WTC11 (cell line): ENCODE measurements at regions not wholly inside any gene's neighbourhood (a gene's known extent, or its start where the extent isn't known, plus 50 kb on each side); places are given as distances from the start of the nearest gene placed in this dataset.
"Not testable (repeated sequence)": the region's sequence is repeated elsewhere in the genome, so short reads cannot be mapped to it uniquely, and the experiment has no call there.

Experiments
- ATAC-seq: fragments of 200-7000 bp; cut with Tn5 transposase; 2 replicates; pipeline ENCODE4 v1.10.0; 2021; ENCODE audit warnings: mild to moderate bottlenecking, moderate library complexity
- CTCF ChIA-PET: fragments of 300-600 bp; sonication (Branson Sonifier 250); formaldehyde crosslinking; loops from one replicate; lab custom pipeline; 2021; ENCODE audit warnings: antibody characterized with exemption; lab: Charles Lee
- POLR2A ChIA-PET: fragments of 350-600 bp; sonication (Branson Sonifier 250); formaldehyde crosslinking; loops from one replicate; lab custom pipeline; 2021; ENCODE audit warnings: antibody characterized with exemption; lab: Charles Lee
- DNase-seq: peaks from one replicate; pipeline ENCODE4 v3.0.0; 2021; ENCODE audit warnings: low spot score
- H3K27ac Mint-ChIP-seq: 2 replicates; pipeline ENCODE4 v1.8.0; 2021; ENCODE audit warnings: mixed read lengths
- H3K27me3 Mint-ChIP-seq: 2 replicates; pipeline ENCODE4 v1.8.0; 2021; ENCODE audit warnings: low read depth, mild to moderate bottlenecking, moderate library complexity, mixed read lengths
- H3K36me3 Mint-ChIP-seq: 2 replicates; pipeline ENCODE4 v1.8.0; 2021; ENCODE audit warnings: mixed read lengths
- H3K4me1 Mint-ChIP-seq: 2 replicates; pipeline ENCODE4 v1.8.0; 2022; ENCODE audit warnings: mixed read lengths
- H3K4me3 Mint-ChIP-seq: 2 replicates; pipeline ENCODE4 v1.8.0; 2021; ENCODE audit warnings: mild to moderate bottlenecking, moderate library complexity, mixed read lengths
- H3K9me3 Mint-ChIP-seq: 2 replicates; pipeline ENCODE4 v1.8.0; 2021; ENCODE audit warnings: mixed read lengths
- AR ChIP-seq: fragments of 250-450 bp; sonication (Bioruptor Pico); IDR thresholded peaks from 2 replicates; pipeline ENCODE4 v1.9.0; 2021; ENCODE audit warnings: mild to moderate bottlenecking
- CBFB ChIP-seq: sonication (generic); formaldehyde crosslinking; IDR thresholded peaks from 2 replicates; pipeline ENCODE4 v1.8.1; 2022; ENCODE audit warnings: mild to moderate bottlenecking, low read depth, missing genetic modification reagents
- CREB1 ChIP-seq: sonication (generic); formaldehyde crosslinking; IDR thresholded peaks from 2 replicates; pipeline ENCODE4 v1.8.0; 2023; ENCODE audit warnings: mild to moderate bottlenecking, missing genetic modification reagents
- ELF4 ChIP-seq: sonication (generic); formaldehyde crosslinking; IDR thresholded peaks from 2 replicates; pipeline ENCODE4 v1.8.1; 2022; ENCODE audit warnings: low read depth, mild to moderate bottlenecking, moderate library complexity, missing genetic modification reagents
- FOXJ3 ChIP-seq: sonication (generic); formaldehyde crosslinking; IDR thresholded peaks from 2 replicates; pipeline ENCODE4 v1.9.0; 2021; ENCODE audit warnings: missing genetic modification reagents, mild to moderate bottlenecking, borderline replicate concordance
- GTF2I ChIP-seq: fragments of 250-450 bp; sonication (Bioruptor Pico); conservative IDR thresholded peaks from 2 replicates; pipeline ENCODE4 v1.4.0; 2021; ENCODE audit warnings: mild to moderate bottlenecking
- HMGA2 ChIP-seq: fragments of 250-450 bp; sonication (Bioruptor Pico); IDR thresholded peaks from 2 replicates; pipeline ENCODE4 v1.4.0; 2021; ENCODE audit warnings: mild to moderate bottlenecking, moderate library complexity
- MAX ChIP-seq: sonication (generic); formaldehyde crosslinking; IDR thresholded peaks from 2 replicates; pipeline ENCODE4 v1.8.0; 2022; ENCODE audit warnings: mild to moderate bottlenecking, missing genetic modification reagents
- MXD4 ChIP-seq: fragments of 250-450 bp; sonication (Bioruptor Pico); IDR thresholded peaks from 2 replicates; pipeline ENCODE4 v1.8.0; 2021; ENCODE audit warnings: mild to moderate bottlenecking, moderate library complexity, borderline replicate concordance
- NFATC4 ChIP-seq: fragments of 250-450 bp; sonication (Bioruptor Pico); IDR thresholded peaks from 2 replicates; pipeline ENCODE4 v1.9.0; 2021; ENCODE audit warnings: mild to moderate bottlenecking
- NFYB ChIP-seq: sonication (generic); formaldehyde crosslinking; conservative IDR thresholded peaks from 2 replicates; pipeline ENCODE4 v1.8.0; 2022; ENCODE audit warnings: low read depth, missing genetic modification reagents
- NR3C1 ChIP-seq: sonication (generic); formaldehyde crosslinking; conservative IDR thresholded peaks from 2 replicates; pipeline ENCODE4 v1.8.1; 2023; ENCODE audit warnings: low read depth, mild to moderate bottlenecking, missing genetic modification reagents
- RORB ChIP-seq: fragments of 250-450 bp; sonication (Bioruptor Pico); IDR thresholded peaks from 2 replicates; pipeline ENCODE4 v1.9.0; 2021; ENCODE audit warnings: mild to moderate bottlenecking
- SP1 ChIP-seq: sonication (generic); formaldehyde crosslinking; conservative IDR thresholded peaks from 2 replicates; pipeline ENCODE4 v1.8.1; 2022; ENCODE audit warnings: missing genetic modification reagents
- ZBTB43 ChIP-seq: sonication (generic); formaldehyde crosslinking; IDR thresholded peaks from 2 replicates; pipeline ENCODE4 v1.8.1; 2023; ENCODE audit warnings: mild to moderate bottlenecking, missing genetic modification reagents
- ZNF281 ChIP-seq: sonication (generic); formaldehyde crosslinking; IDR thresholded peaks from 2 replicates; pipeline ENCODE4 v1.8.0; 2023; ENCODE audit warnings: mild to moderate bottlenecking, missing genetic modification reagents
- ZNF423 ChIP-seq: fragments of 250-450 bp; sonication (Bioruptor Pico); IDR thresholded peaks from 2 replicates; pipeline ENCODE4 v2.1.2; 2022; ENCODE audit warnings: mild to moderate bottlenecking, moderate library complexity
- ZNF425 ChIP-seq: fragments of 250-450 bp; sonication (Bioruptor Pico); conservative IDR thresholded peaks from 2 replicates; pipeline ENCODE4 v1.9.0; 2021; ENCODE audit warnings: mild to moderate bottlenecking

GRCh38 chr7:68980011-68980410 is 618.3 kb upstream of the AUTS2 start:
- peaks cover 25% of the 10 kb centered on the region for H3K36me3 Mint-ChIP-seq
- TF ChIP-seq CREB1, result no peak
- no peak for TF ChIP-seq GTF2I
- no peak for TF ChIP-seq ZNF425 (CRISPR knock-in tag)
- TF ChIP-seq MAX (CRISPR knock-in tag), result no peak
- TF ChIP-seq NR3C1 (CRISPR knock-in tag), result no peak
- no peak for TF ChIP-seq ZBTB43
- TF ChIP-seq SP1 (CRISPR knock-in tag), result no peak
- no peak for TF ChIP-seq ELF4 (CRISPR knock-in tag)
- no peak for TF ChIP-seq AR (CRISPR knock-in tag)
- TF ChIP-seq MXD4 (CRISPR knock-in tag), result no peak
- TF ChIP-seq ZNF281 (CRISPR knock-in tag), result no peak
- TF ChIP-seq ZNF423, result no peak
- TF ChIP-seq FOXJ3 (CRISPR knock-in tag), result no peak
- TF ChIP-seq NFYB (CRISPR knock-in tag), result no peak
- TF ChIP-seq RORB (CRISPR knock-in tag), result no peak
- TF ChIP-seq NFATC4 (CRISPR knock-in tag), result no peak
- no peak for TF ChIP-seq CBFB (CRISPR knock-in tag)
- no peak for TF ChIP-seq HMGA2 (CRISPR knock-in tag)
- TF ChIP-seq, all 79 proteins: peak for 0
- Mint-ChIP-seq H3K27ac (peak overlapping the region; percentile 77), H3K27me3 (0 out of 2 replicates have a peak, but pooled peaks cover 3% of the 10 kb centered on the region), H3K4me3 (peak overlapping the region; percentile 18; the same call in 1 of the 2 replicates), H3K4me1 (peaks cover 41% of the 10 kb centered on the region), H3K9me3 (peaks cover 30% of the 10 kb centered on the region)
- DNase-seq, result no peak
- POLR2A ChIA-PET, result no interaction called here
- CTCF ChIA-PET, result interaction anchor here (0.6 kb wide), 1 partner anchor 673 kb away, joined by 4 read pairs; no protein-coding TSS in a partner anchor
- no peak for ATAC-seq

- DNase-seq, H3K27me3 Mint-ChIP-seq, POLR2A ChIA-PET: not testable (repeated sequence)
- Mint-ChIP-seq H3K36me3 (peaks cover 25% of the 10 kb centered on the region), H3K9me3 (peaks cover 33% of the 10 kb centered on the region), H3K27ac (peak overlapping the region; percentile 77), H3K4me3 (peak overlapping the region; percentile 18; the same call in 1 of the 2 replicates), H3K4me1 (peaks cover 41% of the 10 kb centered on the region)
- CTCF ChIA-PET, result interaction anchor here (0.6 kb wide), 1 partner anchor 674 kb away, joined by 4 read pairs; no protein-coding TSS in a partner anchor
- peak; percentile 30; the same call in 1 of the 2 replicates for ATAC-seq
Measured at GRCh38 chr7:68980432-68980831, 617.8 kb upstream of the AUTS2 start.
